ENCODE measurements at regions not wholly inside any gene's neighbourhood (a gene's known extent, or its start where the extent isn't known, plus 50 kb on each side); places are given as distances from the start of the nearest gene placed in this dataset.

DNA sequence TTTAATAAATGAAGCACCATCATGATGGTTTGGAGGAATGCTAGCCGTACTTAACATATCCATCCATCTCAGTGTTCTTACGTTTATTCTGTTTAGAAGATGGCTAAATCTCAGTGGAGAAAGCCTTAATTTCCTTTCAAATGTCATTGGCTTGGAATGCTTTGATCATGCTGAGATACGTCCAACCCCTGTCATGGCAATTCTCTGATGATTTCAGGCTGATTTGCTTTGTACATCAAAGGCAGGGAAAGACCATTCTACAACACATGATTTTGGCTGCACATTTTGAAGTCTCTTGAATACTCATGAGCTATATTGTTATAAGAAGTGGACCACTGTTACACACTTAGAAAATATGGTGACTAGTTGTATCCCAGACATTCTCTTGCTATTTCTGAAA is 1048.4 kb downstream of the MAT2B start:
- Histone ChIP-seq H3K9me3 (ENCODE audit: low read length) (no peaks in the 10 kb centered on the region), H3K4me2 (ENCODE audit: low read length) (no peak overlapping the region), H2AFZ (ENCODE audit: low read depth, low read length) (no peak overlapping the region), H4K20me1 (ENCODE audit: insufficient read depth) (no peaks in the 10 kb centered on the region), H3K9me2 (ENCODE audit: insufficient read depth, low read length) (no peaks in the 10 kb centered on the region), H3K9ac (ENCODE audit: low read length) (no peak overlapping the region), H3K36me3 (ENCODE audit: insufficient read depth, low read length) (no peaks in the 10 kb centered on the region), H3K4me3 (ENCODE audit: low read length) (peak overlapping the region; percentile 2), H3K27me3 (ENCODE audit: insufficient read depth, low read depth, low read length) (no peaks in the 10 kb centered on the region), H3K27ac (ENCODE audit: low read length) (no peak overlapping the region), H3F3A (ENCODE audit: insufficient read depth, low read length, poor library complexity, severe bottlenecking) (no peaks in the 10 kb centered on the region), H3K79me2 (replicated peaks; ENCODE audit: insufficient read depth, low read length) (no peaks in the 10 kb centered on the region)
- TF ChIP-seq RAD21 (conservative IDR thresholded peaks at IDR 0.05), result no peak
- TF ChIP-seq TAF1 (IDR thresholded peaks at IDR 0.05; ENCODE audit: low read depth), result no peak
- peak; percentile 84 for TF ChIP-seq EP300 (conservative IDR thresholded peaks at IDR 0.05; ENCODE audit: poor library complexity, severe bottlenecking)
- TF ChIP-seq MXI1 (conservative IDR thresholded peaks at IDR 0.05; ENCODE audit: poor library complexity, severe bottlenecking), result no peak
- TF ChIP-seq POLR2AphosphoS5 (IDR thresholded peaks at IDR 0.05), result peak; percentile 61

DNA sequence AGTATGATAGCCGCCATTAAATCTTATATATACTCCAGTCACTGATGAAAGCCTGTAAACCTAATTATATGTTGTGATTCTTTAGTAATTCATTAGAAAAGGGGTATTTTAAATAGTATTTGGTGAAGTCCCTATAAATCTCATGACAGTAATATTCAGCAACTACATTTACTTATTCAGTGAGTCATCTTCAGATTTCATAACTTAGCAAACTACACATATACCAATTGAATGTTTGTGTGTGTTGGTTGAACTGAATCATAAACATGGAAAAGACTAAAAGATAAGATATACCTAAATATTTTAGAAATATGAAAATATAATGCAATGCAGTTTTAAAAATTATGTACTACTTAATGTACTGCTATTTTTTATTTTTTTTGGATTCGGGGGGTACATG is 1050.4 kb downstream of the MAT2B start:
- H4K20me1 ChIP-seq (ENCODE audit: insufficient read depth), result no peaks in the 10 kb centered on the region
- no peak overlapping the region for H3K4me3 ChIP-seq (ENCODE audit: low read length)
- no peaks in the 10 kb centered on the region for H3F3A ChIP-seq (ENCODE audit: insufficient read depth, low read length, poor library complexity, severe bottlenecking)
- no peak overlapping the region for H3K4me2 ChIP-seq (ENCODE audit: low read length)
- no peaks in the 10 kb centered on the region for H3K9me3 ChIP-seq (ENCODE audit: low read length)
- no peak overlapping the region for H2AFZ ChIP-seq (ENCODE audit: low read depth, low read length)
- H3K9me2 ChIP-seq (ENCODE audit: insufficient read depth, low read length), result no peaks in the 10 kb centered on the region
- no peak overlapping the region for H3K9ac ChIP-seq (ENCODE audit: low read length)
- no peaks in the 10 kb centered on the region for H3K27me3 ChIP-seq (ENCODE audit: insufficient read depth, low read depth, low read length)
- TF ChIP-seq EZH2 (IDR thresholded peaks at IDR 0.05; ENCODE audit: borderline replicate concordance, insufficient read depth, low read length, poor library complexity, severe bottlenecking) (no peak), POLR2AphosphoS5 (IDR thresholded peaks at IDR 0.05) (no peak), SMC3 (conservative IDR thresholded peaks at IDR 0.05; ENCODE audit: poor library complexity) (no peak), TAF1 (IDR thresholded peaks at IDR 0.05; ENCODE audit: low read depth) (no peak), RAD21 (conservative IDR thresholded peaks at IDR 0.05) (no peak)
- TF ChIP-seq, protein P1, sequence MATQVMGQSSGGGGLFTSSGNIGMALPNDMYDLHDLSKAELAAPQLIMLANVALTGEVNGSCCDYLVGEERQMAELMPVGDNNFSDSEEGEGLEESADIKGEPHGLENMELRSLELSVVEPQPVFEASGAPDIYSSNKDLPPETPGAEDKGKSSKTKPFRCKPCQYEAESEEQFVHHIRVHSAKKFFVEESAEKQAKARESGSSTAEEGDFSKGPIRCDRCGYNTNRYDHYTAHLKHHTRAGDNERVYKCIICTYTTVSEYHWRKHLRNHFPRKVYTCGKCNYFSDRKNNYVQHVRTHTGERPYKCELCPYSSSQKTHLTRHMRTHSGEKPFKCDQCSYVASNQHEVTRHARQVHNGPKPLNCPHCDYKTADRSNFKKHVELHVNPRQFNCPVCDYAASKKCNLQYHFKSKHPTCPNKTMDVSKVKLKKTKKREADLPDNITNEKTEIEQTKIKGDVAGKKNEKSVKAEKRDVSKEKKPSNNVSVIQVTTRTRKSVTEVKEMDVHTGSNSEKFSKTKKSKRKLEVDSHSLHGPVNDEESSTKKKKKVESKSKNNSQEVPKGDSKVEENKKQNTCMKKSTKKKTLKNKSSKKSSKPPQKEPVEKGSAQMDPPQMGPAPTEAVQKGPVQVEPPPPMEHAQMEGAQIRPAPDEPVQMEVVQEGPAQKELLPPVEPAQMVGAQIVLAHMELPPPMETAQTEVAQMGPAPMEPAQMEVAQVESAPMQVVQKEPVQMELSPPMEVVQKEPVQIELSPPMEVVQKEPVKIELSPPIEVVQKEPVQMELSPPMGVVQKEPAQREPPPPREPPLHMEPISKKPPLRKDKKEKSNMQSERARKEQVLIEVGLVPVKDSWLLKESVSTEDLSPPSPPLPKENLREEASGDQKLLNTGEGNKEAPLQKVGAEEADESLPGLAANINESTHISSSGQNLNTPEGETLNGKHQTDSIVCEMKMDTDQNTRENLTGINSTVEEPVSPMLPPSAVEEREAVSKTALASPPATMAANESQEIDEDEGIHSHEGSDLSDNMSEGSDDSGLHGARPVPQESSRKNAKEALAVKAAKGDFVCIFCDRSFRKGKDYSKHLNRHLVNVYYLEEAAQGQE (IDR thresholded peaks at IDR 0.05; ENCODE audit: borderline replicate concordance), result no peak
- no peak overlapping the region for H3K27ac ChIP-seq (ENCODE audit: low read length)
- no peaks in the 10 kb centered on the region for H3K36me3 ChIP-seq (ENCODE audit: insufficient read depth, low read length)
- H3K79me2 ChIP-seq (replicated peaks; ENCODE audit: insufficient read depth, low read length), result no peaks in the 10 kb centered on the region

- no peak overlapping the region for H3K4me3 ChIP-seq (ENCODE audit: low read length)
- no peak overlapping the region for H3K4me2 ChIP-seq (ENCODE audit: low read length)
- H3K79me2 ChIP-seq (replicated peaks; ENCODE audit: insufficient read depth, low read length), result no peaks in the 10 kb centered on the region
- H3K9me3 ChIP-seq (ENCODE audit: low read length), result no peaks in the 10 kb centered on the region
- no peak overlapping the region for H2AFZ ChIP-seq (ENCODE audit: low read depth, low read length)
- H3K27ac ChIP-seq (ENCODE audit: low read length), result no peak overlapping the region
- no peaks in the 10 kb centered on the region for H3K36me3 ChIP-seq (ENCODE audit: insufficient read depth, low read length)
- H3F3A ChIP-seq (ENCODE audit: insufficient read depth, low read length, poor library complexity, severe bottlenecking), result no peaks in the 10 kb centered on the region
- H3K9me2 ChIP-seq (ENCODE audit: insufficient read depth, low read length), result no peaks in the 10 kb centered on the region
- no peaks in the 10 kb centered on the region for H4K20me1 ChIP-seq (ENCODE audit: insufficient read depth)
- no peaks in the 10 kb centered on the region for H3K27me3 ChIP-seq (ENCODE audit: insufficient read depth, low read depth, low read length)
- no peak overlapping the region for H3K9ac ChIP-seq (ENCODE audit: low read length)
- TF ChIP-seq POLR2AphosphoS5 (IDR thresholded peaks at IDR 0.05) (no peak), EP300 (conservative IDR thresholded peaks at IDR 0.05; ENCODE audit: poor library complexity, severe bottlenecking) (no peak), SMC3 (conservative IDR thresholded peaks at IDR 0.05; ENCODE audit: poor library complexity) (no peak), RAD21 (conservative IDR thresholded peaks at IDR 0.05) (no peak)
- TF ChIP-seq, protein P1 (IDR thresholded peaks at IDR 0.05; ENCODE audit: borderline replicate concordance), result no peak
These were observed 1054.8 kb downstream of the MAT2B start for GRCh38 chr5:164560216-164560615.
